B cell (primary cell): ENCODE measurements at regions not wholly inside any gene's neighbourhood (a gene's known extent, or its start where the extent isn't known, plus 50 kb on each side); places are given as distances from the start of the nearest gene placed in this dataset.

Source experiments
- CTCF ChIP-seq: fragments of 200-600 bp; IDR thresholded peaks from one replicate; pipeline ENCODE4 v1.8.0; 2022; ENCODE audit warnings: antibody characterized with exemption, mild to moderate bottlenecking
- EZH2 ChIP-seq: IDR thresholded peaks from 2 replicates; pipeline ENCODE4 v1.6.1; 2012; ENCODE audit warnings: borderline replicate concordance, low read depth, mild to moderate bottlenecking, moderate library complexity, low read length; ENCODE audit not compliant: insufficient read depth, poor library complexity, severe bottlenecking

GRCh38 chr12:56851462-56851861 is 82.7 kb downstream of the SDR9C7 start:
- no peak for TF ChIP-seq CTCF
- no peak for TF ChIP-seq EZH2
